GM21515 (cell line): ENCODE measurements at regions not wholly inside any gene's neighbourhood (a gene's known extent, or its start where the extent isn't known, plus 50 kb on each side); places are given as distances from the start of the nearest gene placed in this dataset.
"Not testable (repeated sequence)": the region's sequence is repeated elsewhere in the genome, so short reads cannot be mapped to it uniquely, and the experiment has no call there.

Experiments used
- ATAC-seq: cut with Tn5 transposase; IDR thresholded peaks from one replicate; pipeline ENCODE4 v1.9.1; 2021; ENCODE audit not compliant: unreplicated experiment

DNA sequence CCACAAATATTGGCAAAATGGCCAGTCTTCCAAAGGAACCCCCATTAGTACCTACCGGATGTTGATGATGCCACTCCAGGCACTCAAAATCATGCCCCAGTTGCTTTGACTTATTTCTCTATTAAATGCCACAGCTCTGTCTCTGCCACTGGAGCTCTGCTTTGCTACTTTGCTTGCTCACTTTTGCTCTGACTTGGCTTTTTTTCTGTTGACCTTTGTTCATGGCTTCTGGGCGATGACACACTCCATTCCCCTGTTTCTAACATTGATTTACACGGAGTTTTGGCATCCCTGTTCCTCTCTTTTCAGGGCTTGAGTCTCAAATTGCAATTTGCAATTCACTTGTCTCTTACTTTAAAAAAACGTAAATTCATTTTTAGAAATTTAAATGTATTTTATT lies 217.1 kb upstream of the SPRY2 start:
- no peak for ATAC-seq

DNA sequence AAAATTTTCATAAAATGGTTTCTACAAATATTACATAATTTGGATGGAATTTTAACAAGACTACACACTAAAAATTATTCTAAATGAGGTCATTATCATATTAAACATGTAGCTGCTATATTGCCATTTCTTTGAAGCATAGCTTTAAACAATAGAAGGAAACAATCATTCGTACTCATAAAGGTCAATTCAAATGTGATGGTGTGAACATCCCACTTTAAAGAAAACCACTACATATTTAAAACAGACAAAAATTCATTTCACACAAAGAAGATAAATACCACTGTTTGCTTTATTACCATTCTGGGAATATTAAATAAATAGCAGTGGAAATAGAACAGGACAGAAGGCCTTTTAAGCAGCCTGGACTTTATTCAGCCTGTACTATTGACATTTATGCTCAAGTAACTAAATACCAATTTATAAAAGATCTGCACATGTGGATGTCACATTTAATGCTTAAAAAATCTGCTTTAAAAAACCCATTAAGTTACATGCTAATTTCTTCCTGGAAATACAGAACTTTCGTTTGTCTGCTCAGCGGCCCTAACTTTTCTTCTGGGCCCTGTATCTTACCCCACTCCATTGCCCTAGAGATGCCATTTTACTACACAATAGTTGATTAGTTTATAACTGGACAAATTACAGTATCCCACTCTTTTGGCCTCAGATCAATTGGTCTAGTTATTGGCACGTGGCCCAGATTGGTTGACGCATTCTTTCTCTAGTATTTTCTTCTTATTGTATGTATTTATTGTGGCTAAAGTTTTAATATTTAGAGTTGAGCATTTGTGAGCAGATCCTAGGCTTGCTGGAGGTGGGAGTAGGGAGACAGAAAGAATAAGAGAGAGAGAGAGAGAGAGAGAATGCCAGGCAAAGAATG lies 215.1 kb upstream of the SPRY2 start:
- ATAC-seq: no peak

DNA sequence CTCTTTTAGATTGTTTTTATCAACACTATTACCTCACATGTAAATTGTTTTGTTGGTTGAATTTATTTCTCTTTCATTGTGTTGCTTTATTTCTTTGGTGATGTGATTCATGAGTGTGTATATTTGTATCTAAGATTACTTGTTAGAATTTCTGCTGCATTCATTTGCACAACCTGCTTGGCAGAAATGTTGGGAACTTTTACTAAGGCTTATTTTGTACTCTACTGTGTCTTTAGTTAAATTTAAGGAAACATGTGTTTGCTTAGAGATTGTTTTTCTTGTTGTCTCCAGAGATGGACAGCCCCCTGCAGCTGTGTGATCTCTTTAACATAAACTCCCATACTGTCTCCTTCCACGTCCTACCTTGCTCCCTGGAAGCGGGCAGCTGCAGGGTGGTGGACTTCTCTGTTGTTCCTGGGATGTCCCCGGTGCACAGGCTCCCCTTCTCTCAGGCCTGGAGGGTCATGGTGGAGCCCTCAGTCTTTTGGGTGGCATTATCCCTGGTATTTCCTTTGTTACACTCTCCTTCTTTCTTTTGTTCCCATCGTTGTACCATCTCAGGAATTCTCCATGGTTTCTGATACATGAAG lies 212.0 kb upstream of the SPRY2 start:
- no peak for ATAC-seq

- ATAC-seq: no peak
Observed at GRCh38 chr13:80551650-80552497, 210.9 kb upstream of the SPRY2 start.

GRCh38 chr13:80550971-80551441 lies 210.1 kb upstream of the SPRY2 start:
- no peak for ATAC-seq

DNA sequence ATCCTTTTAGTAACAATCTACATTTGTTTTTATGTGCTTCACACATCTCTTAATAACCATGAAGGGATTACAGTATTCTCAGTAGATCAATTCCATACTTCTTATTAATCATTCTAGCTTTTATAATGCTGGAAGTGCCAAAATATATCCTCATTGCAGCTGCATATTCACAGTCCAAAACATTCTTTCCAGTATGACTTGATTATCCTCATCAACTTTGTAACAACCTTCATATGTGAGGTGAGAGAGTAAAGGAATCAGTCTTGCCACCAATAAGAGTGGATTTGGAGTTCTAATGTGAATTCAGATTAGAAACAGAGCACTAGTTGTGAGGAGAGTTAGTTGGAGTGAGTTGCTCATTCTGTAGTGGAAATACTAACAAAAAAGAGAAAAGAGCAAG lies 208.0 kb upstream of the SPRY2 start:
- no peak for ATAC-seq

DNA sequence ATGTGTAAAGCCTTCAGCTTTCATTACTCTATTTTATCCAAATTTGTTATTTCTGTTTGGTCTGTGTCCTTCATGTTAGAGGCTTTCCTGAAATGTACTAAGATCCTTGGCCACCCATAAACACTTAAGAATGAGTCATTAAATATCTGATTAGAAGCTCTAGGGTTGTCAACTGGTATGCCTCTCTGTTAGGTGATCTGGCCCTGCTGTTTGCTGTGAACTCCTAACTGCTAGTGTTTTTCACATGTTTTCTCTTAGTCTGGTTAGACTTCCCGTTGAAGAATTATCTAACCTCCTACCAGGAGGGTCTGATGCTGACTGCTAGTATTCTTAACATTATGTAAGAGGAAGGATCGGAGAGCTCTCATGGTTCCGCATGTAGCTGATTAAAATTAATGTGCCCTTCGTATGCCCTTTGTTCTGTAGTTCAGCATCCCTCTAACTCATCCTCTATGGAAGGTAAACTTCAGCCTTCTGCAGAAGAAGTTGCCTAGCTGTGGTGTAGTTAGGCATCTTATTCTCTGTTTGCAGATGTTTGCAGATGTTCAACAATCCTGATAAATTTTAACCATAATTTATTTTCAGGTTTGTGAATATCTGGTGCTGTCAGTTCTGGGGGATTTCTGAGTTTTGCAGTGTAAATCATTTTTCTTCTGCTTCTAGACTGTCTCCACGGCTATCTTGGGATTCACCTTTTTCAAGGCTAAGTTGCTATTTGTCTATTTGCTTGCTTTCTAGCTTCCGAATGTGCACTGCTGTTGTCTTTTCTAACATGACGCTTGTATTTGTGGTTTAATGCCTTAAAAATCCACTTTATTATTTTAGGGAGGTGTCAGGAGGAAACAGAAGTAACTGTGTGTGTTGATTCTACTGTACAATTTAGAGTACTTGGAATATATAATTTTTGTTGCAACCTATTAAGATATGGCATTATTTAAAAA lies 207.2 kb upstream of the SPRY2 start:
- ATAC-seq: no peak

- ATAC-seq: no peak
Observed at GRCh38 chr13:80547341-80547740, 206.4 kb upstream of the SPRY2 start.

- no peak for ATAC-seq
Observed at GRCh38 chr13:80533175-80533574, 192.2 kb upstream of the SPRY2 start.

- no peak for ATAC-seq
Observed at GRCh38 chr13:80530902-80531301, 190.0 kb upstream of the SPRY2 start.

GRCh38 chr13:80530191-80530590 lies 189.3 kb upstream of the SPRY2 start:
- no peak for ATAC-seq

DNA sequence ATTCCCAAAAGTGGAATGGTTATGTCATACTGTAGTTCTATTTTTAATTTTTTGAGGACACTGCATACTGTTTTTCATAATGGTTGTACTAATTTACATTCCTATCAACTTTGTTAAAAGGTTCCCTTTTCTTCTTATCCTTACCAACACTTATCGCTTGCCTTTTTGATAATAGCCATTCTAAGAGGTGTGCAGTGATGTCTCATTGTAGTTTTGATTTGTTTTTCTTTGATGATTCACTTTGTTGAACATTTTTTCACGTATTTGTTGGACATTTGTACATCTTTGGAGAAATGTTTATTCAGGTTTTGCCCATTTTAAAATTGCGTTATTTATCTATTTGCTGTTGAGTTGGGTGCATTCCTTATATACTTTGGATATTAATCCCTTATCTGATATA lies 188.8 kb upstream of the SPRY2 start:
- no peak for ATAC-seq

DNA sequence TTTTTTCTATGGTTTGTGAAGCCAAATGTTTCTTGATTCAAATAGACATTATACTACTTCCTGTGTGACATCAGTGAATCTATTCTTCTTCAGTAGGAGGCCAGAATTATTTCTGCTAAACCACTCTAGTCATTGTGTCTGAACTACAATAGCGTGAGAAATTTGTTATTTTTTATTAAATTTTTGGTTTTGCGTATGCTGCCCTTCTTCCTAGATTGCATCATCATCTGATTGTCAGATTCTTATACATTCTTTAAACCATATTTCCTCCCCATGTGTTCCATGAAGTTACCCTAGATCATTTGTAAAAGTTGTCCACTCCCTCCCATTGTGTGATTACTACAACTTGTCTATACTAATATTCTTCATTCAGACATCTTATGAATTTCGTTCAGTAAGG lies 187.8 kb upstream of the SPRY2 start:
- no peak for ATAC-seq

DNA sequence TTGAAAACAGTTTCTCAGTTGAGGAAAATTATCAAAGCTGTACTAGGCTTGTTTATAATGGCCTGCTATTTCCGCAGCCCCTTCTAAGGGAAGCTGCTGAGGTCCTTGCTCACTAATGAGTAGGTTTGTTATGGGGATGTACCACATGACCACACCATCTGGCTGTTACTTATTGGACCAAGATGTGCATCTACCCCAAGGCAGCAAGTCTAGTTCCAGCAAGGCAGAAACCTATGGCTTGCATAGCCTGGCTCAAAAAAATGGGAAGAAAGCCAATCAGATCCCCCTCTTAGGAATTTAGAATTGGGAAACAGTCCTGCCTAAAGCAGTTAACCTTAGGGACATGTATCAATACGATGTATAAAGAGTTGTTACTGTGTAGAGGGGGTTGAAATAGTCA lies 186.5 kb upstream of the SPRY2 start:
- no peak for ATAC-seq

DNA sequence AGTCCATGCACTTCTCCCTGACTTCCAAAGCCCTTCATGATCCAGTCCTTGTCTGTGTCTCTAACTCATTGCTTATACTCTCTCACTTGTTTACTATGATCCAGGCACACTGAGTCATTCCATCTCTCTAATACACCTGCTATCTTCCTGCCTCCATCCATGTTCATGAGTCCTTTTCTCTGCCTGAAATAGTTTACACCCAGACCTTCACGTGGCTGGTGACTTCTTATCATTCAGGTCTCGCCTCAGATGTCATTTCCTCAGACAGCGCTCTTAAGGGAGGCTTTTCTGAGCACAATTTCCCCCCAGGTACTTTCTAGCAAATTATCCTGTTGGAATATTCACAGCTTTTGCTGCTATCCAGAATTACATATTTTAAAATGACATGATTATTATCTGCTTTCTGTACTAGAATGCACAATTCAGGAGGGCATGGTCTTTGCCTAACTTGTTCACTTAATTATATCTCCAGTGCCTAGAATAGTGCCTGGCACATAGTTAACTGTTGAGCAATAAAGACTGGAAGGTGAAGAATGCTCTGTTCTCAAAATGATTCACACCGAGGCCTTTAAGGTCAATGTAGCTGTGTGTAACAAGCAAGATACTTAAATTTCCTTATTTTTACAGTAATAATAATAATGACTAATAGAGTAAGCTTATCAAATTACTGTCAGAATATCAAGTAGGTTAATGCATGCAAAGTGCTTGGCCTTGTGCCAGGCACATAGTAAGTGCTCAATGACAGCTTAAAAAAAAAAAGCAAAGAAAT lies 183.7 kb upstream of the SPRY2 start:
- no peak for ATAC-seq

- no peak for ATAC-seq
Observed at GRCh38 chr13:80523134-80523533, 182.2 kb upstream of the SPRY2 start.

DNA sequence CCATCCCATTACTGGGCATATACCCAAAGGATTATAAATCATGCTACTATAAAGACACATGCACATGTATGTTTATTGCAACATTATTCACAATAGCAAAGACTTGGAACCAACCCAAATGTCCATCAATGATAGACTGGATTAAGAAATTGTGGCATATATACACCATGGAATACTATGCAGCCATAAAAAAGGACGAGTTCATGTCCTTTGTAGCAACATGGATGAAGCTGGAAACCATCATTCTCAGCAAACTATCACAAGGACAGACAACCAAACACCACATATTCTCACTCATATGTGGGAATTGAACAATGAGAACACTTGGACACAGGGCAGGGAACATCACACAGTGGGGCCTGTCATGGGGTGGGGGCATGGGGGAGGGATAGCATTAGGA lies 181.5 kb upstream of the SPRY2 start:
- ATAC-seq: not testable (repeated sequence)

DNA sequence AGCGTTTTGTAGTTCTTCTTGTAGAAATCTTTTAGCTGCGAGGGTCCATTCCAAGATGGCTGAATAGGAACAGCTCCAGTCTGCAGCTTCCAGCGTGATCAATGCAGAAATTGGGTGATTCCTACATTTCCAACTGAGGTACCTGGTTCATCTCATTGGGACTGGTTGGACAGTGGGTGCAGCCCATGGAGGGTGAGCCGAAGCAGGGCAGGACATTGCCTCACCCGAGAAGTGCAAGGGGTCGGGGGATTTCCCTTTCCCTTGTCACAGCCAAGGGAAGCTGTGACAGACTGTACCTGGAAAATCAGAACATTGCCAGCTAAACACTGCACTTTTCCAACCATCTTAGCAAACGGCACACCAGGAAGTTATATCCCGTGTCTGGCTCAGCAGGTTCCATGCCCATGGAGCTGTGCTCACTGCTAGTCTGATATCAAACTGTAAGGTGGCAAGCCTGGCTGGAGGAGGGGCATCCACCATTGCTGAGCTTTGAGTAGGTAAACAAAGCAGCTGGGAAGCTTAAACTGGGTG lies 176.0 kb upstream of the SPRY2 start:
- no peak for ATAC-seq

DNA sequence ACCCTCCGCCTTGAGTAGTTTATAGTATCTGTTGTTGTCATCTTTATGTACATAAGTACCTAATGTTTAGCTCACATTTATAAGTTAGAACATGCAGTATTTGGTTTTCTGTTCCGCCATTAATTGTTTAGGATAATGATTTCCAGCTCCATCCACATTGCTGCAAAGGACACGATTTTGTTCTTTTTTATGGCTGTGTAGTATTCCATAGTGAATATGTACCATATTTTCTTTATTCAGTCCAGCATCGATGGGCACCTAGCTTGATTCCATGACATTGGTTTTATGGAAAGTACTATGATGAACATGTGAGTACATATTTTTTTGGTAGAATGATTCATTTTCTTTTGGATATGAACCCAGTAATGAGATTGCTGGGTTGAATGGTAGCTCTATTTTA lies 174.4 kb upstream of the SPRY2 start:
- no peak for ATAC-seq

DNA sequence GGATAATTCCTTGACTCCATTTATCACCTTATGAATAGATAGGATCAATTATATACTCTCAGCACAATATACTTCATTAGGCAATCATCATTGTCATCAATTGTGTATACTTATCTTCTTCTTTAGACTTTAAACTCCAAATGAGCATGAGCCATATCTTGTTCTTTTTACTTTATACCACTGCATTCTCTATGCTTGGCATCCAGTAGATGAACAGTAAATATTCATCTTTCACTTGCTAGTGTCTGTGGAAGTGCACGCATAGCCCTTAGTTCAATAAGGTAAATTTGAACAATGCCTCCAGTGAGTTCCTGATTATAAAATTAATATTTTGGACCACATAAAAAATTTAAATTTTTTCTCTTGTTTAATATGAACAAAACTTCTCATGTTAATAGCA lies 172.3 kb upstream of the SPRY2 start:
- ATAC-seq: no peak
